ENCODE measurements at regions not wholly inside any gene's neighbourhood (a gene's known extent, or its start where the extent isn't known, plus 50 kb on each side); places are given as distances from the start of the nearest gene placed in this dataset.

DNA sequence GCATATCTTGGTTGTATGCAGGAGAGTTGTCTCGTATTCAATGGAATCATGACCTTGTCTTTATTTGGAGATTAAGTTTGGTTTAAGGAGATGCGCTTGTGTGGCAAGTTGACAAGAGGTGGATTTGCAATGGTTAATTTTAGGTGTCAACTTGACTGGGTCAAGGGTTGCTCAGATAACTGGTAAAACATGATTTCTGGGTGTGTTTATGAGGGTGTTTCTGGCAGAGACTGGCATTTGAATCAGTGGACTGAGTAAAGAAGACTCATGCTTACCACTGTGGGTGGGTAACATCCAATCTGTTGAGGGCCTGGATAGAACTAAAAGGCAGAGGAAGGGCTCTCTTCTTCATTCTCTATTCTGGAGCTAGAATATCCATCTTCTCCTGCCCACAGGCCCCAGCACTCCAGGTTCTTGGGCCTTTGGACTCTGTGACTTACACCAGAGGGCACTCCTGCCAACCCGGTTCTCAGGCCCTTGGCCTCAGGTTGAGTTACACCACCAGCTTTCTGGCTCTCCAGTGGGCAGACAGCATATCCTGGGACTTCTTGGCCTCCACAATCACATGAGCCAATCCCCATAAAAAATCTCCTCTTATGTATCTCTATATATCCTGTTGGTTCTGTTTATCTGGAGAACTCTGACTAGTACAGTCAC is 141.5 kb upstream of the ARID2 start:
- no peak for DNase-seq

DNA sequence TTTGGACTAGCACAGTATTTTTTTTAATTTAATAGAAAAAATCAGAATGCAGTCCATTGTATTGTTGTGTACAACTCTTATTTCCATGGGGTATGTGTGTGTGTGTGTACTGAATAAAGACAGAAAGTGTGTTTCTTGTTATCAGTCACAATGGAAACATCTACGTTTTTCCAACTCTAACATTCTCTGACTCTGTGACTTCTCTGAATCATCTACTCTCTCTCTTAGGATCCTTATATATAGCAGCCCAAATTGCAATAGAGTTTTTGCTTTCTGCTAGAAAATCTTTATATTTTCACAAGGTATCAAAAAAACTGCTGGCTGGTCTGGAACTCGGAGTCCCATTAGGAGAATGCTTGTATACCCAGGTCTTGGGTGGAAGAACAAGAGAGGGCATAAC is 138.9 kb upstream of the ARID2 start:
- DNase-seq = no peak

DNA sequence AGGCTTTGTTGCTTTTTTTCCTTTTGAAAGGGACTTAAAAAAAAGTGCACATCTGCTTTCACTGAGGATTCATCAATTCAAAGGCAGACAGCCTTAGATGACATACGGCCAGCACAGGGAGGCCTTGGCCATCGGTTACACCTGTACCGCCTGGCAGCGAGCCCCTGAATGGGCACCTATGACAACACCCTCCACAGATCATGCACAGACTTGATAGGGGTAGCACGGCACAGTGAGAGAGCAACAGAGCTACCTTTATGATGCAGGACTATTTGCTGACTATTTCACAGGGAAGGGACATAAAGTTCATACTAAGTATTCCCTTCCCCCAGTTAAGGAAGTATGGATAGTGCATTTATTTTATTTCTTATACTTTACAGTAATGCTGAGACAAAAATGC is 137.9 kb upstream of the ARID2 start:
- DNase-seq = no peak

DNA sequence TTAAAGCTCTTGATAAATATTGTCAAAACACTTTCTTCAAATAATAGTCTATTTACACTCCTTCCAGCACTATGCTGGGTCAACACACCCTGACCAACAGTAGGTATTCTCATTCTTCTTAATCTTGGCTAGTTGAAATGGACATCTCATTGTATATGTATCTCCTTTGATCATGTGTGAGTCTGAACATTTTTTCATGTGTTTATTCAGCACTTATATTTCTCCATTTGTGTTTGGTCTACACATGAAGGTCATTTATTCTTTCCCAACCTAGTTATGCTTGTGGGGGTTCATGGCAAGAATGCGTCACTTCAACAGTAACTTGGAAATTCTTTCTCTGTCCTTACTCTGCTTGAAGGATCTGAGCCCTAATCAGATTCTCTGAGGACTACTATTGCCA is 133.1 kb upstream of the ARID2 start:
- DNase-seq = no peak

DNA sequence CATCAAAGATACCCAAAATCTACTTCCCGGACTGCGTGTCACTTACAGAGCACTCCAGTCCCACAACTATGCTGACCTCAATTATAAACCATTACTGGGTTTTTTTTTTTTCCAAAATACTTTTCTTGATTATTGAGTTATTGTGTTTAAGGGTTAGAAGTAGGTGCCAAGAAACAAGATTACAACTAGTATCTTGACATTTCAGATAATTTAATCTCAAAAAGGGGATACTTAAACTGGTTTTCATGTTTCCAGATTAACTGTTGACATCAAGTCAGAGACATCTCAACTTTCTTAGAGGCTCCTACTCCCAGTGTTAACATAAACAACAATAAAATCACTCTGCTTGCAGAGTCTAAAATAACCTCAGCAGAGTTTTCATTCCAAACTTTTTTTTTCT is 131.2 kb upstream of the ARID2 start:
- DNase-seq = no peak

DNA sequence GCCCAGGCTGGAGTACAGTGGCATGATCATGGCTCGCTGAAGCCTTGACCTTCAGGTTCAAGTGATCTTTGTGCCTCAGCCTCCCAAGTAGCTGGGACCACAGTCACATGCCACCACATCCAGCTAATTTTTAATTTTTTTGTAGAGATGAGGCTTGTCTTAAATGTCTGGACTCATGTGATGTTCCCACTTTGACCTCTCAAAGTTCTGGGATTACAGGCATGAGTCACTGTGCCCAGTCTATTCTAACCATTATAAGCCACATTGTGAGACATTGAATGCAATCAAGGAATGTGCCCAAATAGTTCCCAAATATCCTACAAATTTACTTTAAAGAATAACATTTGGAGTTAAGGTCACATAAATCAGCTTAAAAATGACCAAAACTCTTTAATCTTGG is 130.7 kb upstream of the ARID2 start:
- DNase-seq = no peak

DNA sequence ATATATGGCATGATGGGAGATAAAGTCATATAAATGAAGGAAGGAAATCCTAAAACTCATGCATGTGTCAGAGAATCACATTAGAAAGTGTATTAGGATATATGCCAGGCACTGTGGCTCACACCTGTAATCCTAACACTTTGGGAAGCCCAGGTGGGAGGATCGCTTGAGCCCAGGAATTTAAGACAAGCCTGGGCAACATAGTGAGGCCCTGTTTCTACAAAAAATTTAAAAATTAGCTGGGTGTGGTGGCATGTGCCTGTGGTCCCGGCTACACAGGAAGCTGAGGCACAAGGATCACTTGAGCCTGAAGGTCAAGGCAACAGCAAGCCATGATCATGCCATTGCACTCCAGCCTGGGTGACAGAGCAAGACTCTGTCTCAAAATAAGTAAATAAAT is 130.3 kb upstream of the ARID2 start:
- DNase-seq = no peak

DNA sequence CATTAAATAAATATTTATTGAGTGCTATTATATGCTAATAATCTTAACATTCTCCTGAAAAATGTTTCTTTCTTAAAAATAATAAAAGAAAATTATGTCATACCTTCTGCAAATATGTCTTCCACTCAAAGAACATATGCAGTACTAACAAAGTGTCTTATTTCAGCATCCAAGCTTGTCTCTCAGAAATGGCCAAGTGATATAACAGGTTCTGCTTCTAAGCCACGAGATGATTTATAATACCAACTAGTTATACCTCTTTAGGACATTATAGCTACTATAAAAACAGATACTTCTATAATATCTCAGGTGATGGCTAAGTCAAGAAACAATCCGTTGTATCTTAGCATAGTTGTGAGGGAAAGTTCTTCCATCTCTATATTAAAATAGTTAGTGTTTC is 128.1 kb upstream of the ARID2 start:
- DNase-seq = no peak

DNA sequence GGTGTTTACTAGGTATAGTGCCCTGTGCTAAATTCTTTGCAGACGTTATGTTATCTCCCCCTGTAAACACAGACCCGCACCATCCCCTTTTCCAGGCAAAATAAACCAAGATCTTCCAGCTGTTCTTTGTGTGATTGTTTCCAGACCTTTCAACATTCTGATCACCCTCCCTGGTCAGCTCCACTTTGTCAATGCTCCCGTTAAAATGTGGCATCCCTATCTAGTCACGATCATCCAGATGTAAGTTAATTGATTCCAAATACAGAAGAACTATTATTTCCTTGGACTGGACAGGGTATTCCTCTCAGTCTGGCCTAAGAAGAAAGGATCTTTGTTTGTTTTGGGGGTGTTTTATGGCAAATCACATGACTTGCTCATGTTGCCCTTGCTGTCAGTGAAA is 127.6 kb upstream of the ARID2 start:
- DNase-seq = no peak

DNA sequence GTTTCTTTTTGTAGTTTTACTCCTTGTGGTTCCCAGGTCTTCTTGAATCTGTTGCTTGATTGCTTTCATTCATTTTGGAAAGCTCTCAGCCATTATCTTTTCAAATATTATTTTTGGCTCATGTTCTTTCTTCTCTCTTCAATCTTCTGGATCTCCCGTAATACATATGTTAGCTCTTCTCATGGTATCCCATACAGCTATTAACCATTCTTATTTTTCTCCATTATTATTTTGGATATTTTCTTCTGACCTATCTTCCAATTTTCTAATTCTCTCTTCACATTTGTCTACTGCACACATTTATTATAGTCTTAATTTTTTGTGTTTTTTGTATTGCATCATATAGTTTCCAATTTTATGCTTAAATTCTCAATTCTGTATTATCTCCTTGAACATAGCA is 123.9 kb upstream of the ARID2 start:
- no peak for DNase-seq

DNA sequence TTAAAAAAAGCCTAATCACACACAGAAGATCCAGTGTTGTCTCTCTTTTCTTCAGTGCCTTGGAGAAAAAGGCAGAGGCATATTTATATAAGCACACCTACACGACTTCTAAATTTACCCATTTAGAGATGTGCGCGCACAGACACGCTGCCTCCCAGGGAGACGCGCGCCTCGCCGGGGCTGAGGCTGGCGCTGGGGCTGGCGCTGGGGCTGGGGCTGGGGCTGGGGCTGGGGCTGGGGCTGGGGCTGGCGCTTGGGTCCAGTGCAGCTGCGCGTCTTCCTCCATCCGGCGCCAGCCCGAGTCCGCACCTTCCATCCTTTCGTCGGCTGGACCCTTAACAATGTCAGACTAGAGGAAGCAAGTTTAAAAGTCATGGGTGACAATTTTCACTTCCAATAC is 118.4 kb upstream of the ARID2 start:
- DNase-seq = no peak

DNA sequence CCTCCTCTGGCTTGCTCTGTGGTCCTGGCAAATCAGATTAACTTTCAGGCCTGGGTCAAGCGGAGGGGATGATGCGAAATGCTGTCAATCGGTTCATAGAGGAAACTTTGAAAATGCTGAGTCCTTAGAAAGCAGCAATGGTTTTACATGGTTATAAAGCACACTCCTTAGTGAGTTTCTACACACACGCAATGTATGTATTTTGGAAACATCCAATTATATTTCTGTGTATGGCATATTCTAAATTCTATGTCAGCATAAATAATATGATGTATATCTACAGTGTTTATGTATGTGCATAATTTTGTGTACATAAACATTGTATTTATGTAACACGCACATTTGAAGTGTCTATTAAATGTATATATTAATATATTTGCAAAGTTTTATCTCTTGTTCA is 118.0 kb upstream of the ARID2 start:
- no peak for DNase-seq

DNA sequence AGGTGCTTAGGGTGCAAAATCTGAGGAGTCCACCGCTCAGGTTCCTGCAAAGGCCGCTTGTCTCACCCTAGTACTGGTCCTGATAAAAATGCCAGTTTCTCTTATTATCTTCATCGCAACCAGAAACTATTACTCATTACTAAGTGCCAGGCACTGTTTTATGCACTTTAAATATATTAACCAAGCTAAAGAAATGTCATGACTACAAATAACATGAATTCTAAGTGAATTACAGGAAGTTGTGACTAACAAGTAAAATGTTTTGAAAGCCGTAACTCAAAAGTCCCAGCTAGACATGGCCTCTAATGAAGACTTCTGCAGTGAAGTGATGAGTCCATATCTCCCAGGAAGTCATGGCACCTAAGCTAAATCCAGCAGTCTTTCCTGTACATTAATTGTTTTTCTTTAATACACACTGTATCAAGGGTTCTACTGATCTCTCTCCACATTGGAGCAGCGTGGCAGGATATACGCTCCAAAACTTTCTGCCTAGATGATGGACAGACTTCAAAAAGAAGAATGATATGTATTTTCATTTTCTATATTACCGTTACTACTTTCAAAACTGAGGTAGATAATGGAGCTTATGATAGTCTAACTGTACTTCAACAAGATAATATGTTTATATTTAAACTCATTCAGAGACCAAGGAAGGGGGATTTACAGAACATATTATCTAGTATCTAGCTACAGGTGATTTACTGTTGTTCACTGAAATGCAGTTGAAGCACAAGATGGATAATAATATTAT is 117.3 kb upstream of the ARID2 start:
- no peak for DNase-seq

DNA sequence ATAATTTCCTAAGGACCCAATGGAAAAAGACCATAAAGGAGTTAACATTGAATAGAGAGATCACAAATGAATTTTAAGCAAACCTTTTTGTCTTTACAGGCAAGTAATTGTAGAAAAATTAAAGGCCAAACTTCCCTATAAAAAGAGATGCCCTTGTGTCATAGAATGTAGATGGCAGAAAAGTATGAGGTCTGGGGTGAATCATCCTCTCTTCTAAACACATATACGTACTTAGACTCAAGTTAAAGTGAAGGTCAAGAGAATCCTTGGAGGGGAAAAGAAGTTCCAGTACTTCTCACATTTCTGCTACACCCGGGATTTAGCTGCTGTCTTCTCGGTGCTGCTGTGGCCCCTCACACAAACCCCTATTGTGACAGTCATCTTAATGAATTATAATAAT is 116.2 kb upstream of the ARID2 start:
- DNase-seq = no peak

DNA sequence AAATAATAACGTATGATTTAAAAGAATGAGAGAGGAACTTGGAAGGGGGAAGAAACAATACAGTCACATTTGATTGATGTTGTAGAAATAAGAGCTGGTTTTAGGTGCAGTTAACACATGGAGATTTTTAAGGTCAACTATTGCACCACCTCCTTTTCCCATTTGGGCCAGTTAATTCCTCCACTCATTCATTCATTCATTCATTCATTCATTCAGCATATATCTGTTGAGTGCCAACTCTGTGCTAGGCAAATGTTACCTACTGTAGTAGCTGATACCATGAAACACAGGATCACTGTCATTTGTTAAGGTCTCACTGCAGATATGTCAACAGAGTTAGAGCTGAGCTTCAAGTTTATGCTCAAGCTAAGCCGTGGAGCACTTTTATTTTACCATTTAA is 115.7 kb upstream of the ARID2 start:
- no peak for DNase-seq

DNA sequence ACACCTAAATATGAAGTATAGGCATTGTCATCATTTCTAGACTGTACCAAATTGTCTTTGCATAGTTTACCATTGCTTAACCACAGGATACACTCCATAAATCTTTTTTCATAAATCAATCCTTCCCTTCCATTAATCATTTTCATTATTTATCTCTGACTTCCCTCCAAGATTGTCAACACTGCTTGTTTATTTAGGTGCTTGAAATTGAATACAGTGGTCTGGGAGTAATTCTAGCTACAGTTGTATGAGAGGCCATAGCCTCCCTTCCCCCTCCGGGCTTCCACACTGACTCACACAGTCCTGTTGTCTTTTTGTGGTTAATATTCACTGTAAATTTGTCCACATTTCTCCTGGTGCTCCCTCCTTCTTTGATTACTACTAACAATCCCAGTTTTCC is 114.2 kb upstream of the ARID2 start:
- no peak for DNase-seq

DNA sequence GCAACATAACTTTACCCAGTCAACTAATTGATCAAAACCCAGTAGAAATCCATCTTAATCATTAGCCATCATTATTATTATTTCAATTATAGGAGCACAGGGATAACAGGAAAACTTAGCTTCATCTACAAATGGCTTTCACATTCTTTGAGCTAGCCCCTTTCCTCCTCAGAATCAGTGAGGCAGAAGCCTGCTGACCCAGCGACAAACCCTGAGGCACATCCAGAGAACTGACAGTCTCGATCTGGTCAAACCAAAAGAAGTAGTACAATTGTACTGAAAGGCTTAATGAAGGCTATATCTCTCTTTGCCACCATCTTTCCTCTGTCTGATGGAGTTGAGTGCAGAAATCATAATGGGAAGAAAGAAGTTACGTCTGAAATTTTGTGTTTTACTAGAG is 109.8 kb upstream of the ARID2 start:
- no peak for DNase-seq

DNA sequence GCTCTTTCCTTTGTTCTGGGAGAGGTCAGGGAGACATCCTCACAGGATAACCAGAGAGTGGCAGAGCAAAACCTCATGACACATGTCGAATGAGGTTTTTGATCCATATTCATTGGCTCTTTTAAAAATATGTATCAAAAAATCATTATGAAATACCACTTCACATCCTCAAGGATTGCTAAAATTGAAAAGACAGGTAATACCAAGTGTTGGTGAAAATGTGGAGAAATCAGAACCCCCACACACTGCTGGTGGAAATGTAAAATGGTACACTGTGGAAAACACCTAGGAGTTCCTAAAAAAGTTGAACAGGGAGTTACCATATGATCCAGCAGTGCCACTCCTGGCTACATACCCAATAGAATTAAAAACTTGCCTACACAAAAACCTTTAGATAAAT is 107.8 kb upstream of the ARID2 start:
- DNase-seq = no peak

DNA sequence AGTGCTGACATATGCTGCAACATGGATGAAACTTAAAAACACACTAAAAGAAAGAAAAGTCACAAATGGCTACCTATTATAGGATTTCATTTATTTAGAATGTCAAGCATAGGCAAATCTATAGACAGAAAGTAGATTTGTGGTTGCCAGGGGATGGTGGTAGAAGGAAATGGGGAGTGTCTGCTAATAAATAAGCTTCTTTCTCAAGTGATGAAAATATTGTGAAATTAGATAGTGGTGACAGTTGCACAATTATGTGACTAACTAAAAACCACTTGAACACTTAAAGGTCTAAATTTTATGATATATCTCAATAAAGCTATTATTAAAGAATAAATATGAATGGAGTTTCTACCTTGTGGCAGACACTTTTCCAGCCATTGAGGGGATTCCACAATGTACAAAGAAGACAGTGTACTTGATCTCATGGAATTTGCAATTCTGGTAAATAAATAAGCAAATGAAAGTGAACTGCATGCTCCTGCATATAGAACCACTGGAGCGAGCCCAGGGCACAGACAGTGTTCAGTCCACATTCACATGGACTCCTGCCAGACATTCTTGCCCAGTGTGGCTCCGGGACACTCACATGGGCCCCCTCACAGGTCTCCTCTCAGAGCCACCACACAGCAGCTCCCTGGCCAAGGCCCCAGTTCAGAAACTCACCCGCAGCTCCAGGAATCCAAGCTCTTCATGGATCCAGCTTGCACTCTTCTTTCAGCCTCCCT is 107.1 kb upstream of the ARID2 start:
- DNase-seq = no peak

DNA sequence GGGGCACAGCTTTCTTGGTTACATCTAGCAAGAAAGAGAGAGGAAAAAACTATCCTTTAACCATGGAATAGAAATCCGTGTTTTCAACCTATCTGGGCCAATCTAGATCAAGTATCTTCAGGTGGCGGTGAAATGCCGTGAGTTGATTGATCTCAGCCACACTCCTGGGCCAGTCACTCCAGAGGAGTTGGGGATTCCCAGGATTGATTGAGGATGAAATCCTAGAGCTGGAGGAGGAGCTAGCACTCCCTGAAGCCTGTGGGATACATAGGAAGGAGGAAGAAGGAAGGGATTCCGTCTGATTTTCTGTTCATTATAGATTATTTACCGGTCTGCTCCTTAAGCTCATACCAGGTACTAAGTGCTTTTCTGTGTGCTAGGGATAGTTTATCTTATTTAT is 106.3 kb upstream of the ARID2 start:
- no peak for DNase-seq

DNA sequence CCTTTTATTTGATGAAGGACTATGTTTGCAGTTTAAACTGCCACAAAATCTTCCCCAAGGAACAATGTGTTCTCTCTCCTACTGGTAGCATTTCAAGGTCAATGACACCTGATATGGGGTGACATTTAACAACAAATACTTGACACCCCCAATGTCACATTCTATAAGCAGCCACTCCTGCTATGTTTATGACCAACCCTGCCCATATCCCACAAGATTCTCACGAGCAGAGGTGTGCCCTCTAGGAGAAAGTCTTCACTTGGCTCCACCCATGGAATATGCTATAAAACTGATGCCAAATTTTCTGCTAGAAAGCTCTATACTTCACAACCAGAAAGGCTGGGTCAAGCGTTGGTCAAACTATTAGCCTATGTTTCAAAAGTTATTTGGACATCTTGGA is 105.6 kb upstream of the ARID2 start:
- no peak for DNase-seq

DNA sequence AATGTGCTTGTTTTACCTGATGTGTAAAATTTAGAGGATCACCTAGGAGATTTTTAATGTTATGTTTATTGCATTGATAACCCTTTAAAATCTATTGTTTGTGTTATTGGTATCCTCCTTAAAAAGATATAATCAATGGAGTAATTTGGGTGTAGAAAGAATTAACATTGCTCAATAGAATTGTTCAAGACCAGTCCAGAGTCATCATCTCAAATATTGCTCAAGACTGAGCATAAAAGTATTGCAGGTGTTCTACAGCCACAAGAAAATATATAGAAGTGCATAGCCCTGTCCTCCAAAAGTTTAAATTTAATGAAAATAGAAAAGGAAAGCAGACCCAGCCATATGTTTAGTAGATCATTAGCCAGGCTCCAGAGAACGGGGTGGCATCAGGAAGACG is 102.5 kb upstream of the ARID2 start:
- no peak for DNase-seq

DNA sequence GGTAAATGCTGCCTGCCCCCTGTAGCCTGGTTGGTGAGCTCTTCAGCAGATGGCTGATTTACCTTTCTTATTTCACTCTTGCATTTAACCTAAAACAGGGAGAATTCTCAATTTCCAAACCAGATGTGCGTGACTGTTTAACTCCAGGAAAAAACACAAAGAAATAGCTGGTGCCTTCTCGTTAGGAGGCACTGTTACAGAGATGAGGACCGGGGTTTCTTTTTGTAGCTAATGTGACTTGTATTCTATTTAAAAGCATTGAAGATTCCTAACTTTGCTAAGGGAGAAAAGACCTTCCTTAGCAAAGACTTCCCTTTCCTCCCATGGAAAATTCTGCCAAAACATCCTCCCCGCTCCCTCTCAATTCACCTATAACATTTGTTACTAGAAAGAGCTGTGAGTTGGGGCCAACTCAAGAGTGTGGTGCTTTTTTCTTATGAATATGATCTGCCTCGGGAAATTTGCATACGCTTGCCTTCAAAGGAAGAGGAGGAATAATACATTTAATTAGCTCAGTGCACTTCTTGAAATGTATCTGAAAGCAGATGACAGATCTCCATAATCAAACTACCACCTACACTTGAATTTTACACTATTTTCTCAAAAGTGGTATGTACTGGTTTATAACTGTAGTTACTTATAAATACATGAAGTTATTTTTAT is 102.0 kb upstream of the ARID2 start:
- no peak for DNase-seq

DNA sequence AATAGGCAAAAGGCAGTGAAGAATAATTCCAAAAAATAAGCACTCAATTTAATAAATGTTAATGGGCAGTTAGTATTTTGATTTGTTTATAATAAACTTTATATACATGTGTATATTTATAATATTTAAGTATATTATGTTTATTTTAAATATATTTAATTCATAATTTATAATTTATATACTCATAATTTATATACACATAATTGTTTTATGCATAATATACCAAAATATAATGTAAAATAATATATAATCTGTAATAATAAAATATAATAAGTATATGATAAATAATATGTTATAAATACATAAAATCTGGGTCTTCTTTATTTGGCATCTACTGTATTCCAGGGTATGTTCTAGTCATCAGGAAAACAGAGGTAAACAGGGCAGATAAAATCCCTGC is 100.2 kb upstream of the ARID2 start:
- no peak for DNase-seq
